Thyroid gland (tissue), 4 donors: ENCODE measurements at regions not wholly inside any gene's neighbourhood (a gene's known extent, or its start where the extent isn't known, plus 50 kb on each side); places are given as distances from the start of the nearest gene placed in this dataset.

Source experiments
- DNase-seq, 2 donors: peaks; one replicate each; pipeline ENCODE4 v3.0.0-alpha.2; 2019
- H3K27ac ChIP-seq, 3 donors: fragments of 200-600 bp; sonication (generic); 1 replicate in 2 of 3; 2 replicates in 1 of 3; pipeline ENCODE4 v1.5.1; 2016 to 2019; ENCODE audit warnings: mild to moderate bottlenecking in 1 of 3, moderate library complexity in 1 of 3
- H3K27me3 ChIP-seq: fragments of 200-600 bp; sonication (generic); one replicate; pipeline ENCODE4 v1.5.1; 2019
- H3K36me3 ChIP-seq, 2 donors: fragments of 200-600 bp; sonication (generic); one replicate each; pipeline ENCODE4 v1.5.1; 2016 to 2019
- H3K4me1 ChIP-seq, 2 donors: fragments of 200-600 bp; sonication (generic); one replicate each; pipeline ENCODE4 v1.5.1; 2017 to 2019
- H3K4me3 ChIP-seq, 3 donors: fragments of 200-600 bp; sonication (generic); replicated peaks in 1 of 3; 1 replicate in 2 of 3; 2 replicates in 1 of 3; pipeline ENCODE4 v1.5.1; 2016; ENCODE audit warnings: mild to moderate bottlenecking in 1 of 3
- H3K9me3 ChIP-seq: fragments of 200-600 bp; sonication (generic); one replicate; pipeline ENCODE4 v1.5.1; 2017
- CTCF ChIP-seq, 6 experiments: fragments of 200-600 bp in 3 of 6; fragments of 450-650 bp in 3 of 6; sonication (generic) in 3 of 6; IDR thresholded peaks; one replicate each; pipeline ENCODE4 v1.5.1; 2016 to 2019; ENCODE audit warnings: antibody characterized with exemption in 6 of 6, mild to moderate bottlenecking in 2 of 6, inconsistent platforms in 1 of 6, moderate library complexity in 1 of 6
- POLR2A ChIP-seq, 2 donors: fragments of 450-650 bp; IDR thresholded peaks; one replicate each; pipeline ENCODE4 v1.6.1; 2017; ENCODE audit warnings: antibody characterized with exemption in 2 of 2, mild to moderate bottlenecking in 2 of 2, moderate library complexity in 1 of 2
- WGBS, 2 donors: methylation state at CpG; one replicate each; pipeline ENCODE4 v1.1.5; 2017; 5-methylcytosine and 5-hydroxymethylcytosine counted together
- intact Hi-C: fragments of 100-400 bp; cut with DNase I; formaldehyde crosslinking; loops from one replicate; pipeline ENCODE4 v1.15.1; 2023

- Histone ChIP-seq H3K27ac (no peak overlapping the region), H3K4me1 (no peaks in the 10 kb centered on the region), H3K9me3 (no peaks in the 10 kb centered on the region), H3K36me3 (no peaks in the 10 kb centered on the region), H3K27me3 (no peaks in the 10 kb centered on the region), H3K4me3 (no peak overlapping the region)
- intact Hi-C loops, result no loop called here
- TF ChIP-seq CTCF (IDR thresholded peaks at IDR 0.05), result no peak
- no peak for TF ChIP-seq POLR2A (IDR thresholded peaks at IDR 0.05)
- no peak for DNase-seq
Observed at GRCh38 chr6:40810171-40810570, 223.0 kb upstream of the LRFN2 start.

- H3K27ac ChIP-seq, result no peak overlapping the region
- no peaks in the 10 kb centered on the region for H3K27me3 ChIP-seq
- intact Hi-C loops, result no loop called here
- no peaks in the 10 kb centered on the region for H3K9me3 ChIP-seq
- H3K4me1 ChIP-seq, result no peaks in the 10 kb centered on the region
- no peaks in the 10 kb centered on the region for H3K36me3 ChIP-seq
- DNase-seq, result no peak
- H3K4me3 ChIP-seq, result no peak overlapping the region
- 97 to 100% methylated on average over 1 of the region's 1 CpG for WGBS, 2 donors
- no peak for TF ChIP-seq CTCF (IDR thresholded peaks at IDR 0.05)
- TF ChIP-seq POLR2A (IDR thresholded peaks at IDR 0.05), result no peak
Observed at GRCh38 chr6:40809627-40810026, 222.5 kb upstream of the LRFN2 start.

GRCh38 chr6:40807484-40807883, 220.3 kb upstream of the LRFN2 start:
- DNase-seq, result no peak
- intact Hi-C loops, result no loop called here

GRCh38 chr6:40806256-40806864, 219.2 kb upstream of the LRFN2 start:
- intact Hi-C loops, result no loop called here
- no peak overlapping the region for H3K27ac ChIP-seq
- peak in 1 of 2 donors; percentile 3 for DNase-seq
- H3K27me3 ChIP-seq, result no peaks in the 10 kb centered on the region
- TF ChIP-seq POLR2A (IDR thresholded peaks at IDR 0.05) (no peak), CTCF (IDR thresholded peaks at IDR 0.05) (no peak)
- H3K4me1 ChIP-seq, result no peaks in the 10 kb centered on the region
- no peak overlapping the region for H3K4me3 ChIP-seq
- no peaks in the 10 kb centered on the region for H3K9me3 ChIP-seq
- WGBS, 2 donors, result 83 to 85% methylated on average over 7 of the region's 7 CpGs
- H3K36me3 ChIP-seq, result no peaks in the 10 kb centered on the region

More at GRCh38 chr6:40807484-40807883, 220.3 kb upstream of the LRFN2 start:
- Histone ChIP-seq H3K9me3 (no peaks in the 10 kb centered on the region), H3K27me3 (no peaks in the 10 kb centered on the region), H3K4me1 (no peaks in the 10 kb centered on the region), H3K4me3 (no peak overlapping the region), H3K27ac (no peak overlapping the region), H3K36me3 (no peaks in the 10 kb centered on the region)
- WGBS, 2 donors, result 88 to 90% methylated on average over 5 of the region's 5 CpGs
- no peak for TF ChIP-seq POLR2A (IDR thresholded peaks at IDR 0.05)
- no peak for TF ChIP-seq CTCF (IDR thresholded peaks at IDR 0.05)

DNA sequence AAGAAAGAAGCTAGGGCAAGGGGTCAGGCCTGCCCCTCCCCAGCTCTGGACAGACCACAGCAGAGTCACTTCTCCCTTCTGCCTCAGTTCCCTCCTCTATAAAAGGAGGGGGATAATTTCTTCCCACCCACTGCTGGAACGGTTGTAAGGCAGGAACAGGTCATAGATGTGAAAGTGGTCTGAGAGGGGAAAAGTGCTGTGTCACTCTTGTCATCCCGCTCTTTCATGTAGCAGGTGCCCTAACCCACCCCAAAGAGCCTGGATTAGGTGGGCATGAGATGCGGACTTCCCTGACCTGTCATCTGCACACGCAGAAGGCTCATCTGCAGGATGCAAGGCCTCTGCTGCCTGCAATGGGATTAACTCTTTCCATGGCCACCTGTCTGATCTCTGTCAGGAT, 218.2 kb upstream of the LRFN2 start:
- intact Hi-C loops, result no loop called here
- Histone ChIP-seq H3K27ac (no peak overlapping the region), H3K36me3 (no peaks in the 10 kb centered on the region), H3K4me1 (no peaks in the 10 kb centered on the region), H3K9me3 (no peaks in the 10 kb centered on the region), H3K27me3 (no peaks in the 10 kb centered on the region), H3K4me3 (no peak overlapping the region)
- TF ChIP-seq CTCF (IDR thresholded peaks at IDR 0.05) (no peak), POLR2A (IDR thresholded peaks at IDR 0.05) (no peak)
- WGBS, 2 donors, result 85 to 89% methylated on average over 2 to 4 of the region's 4 CpGs
- DNase-seq, result no peak
